ENCODE measurements at regions not wholly inside any gene's neighbourhood (a gene's known extent, or its start where the extent isn't known, plus 50 kb on each side); places are given as distances from the start of the nearest gene placed in this dataset.

GRCh38 chr1:229035054-229035747, 235.7 kb upstream of the RAB4A start:
- no peak for TF ChIP-seq CTCF (IDR thresholded peaks at IDR 0.05)

- TF ChIP-seq CTCF (IDR thresholded peaks at IDR 0.05): no peak
Measured at GRCh38 chr1:229035748-229036082, 235.2 kb upstream of the RAB4A start.

GRCh38 chr1:229037806-229038405, 233.0 kb upstream of the RAB4A start:
- no peak for TF ChIP-seq CTCF (IDR thresholded peaks at IDR 0.05)

- no peak for TF ChIP-seq CTCF (IDR thresholded peaks at IDR 0.05)
Measured at GRCh38 chr1:229040630-229041358, 230.1 kb upstream of the RAB4A start.

- no peak for TF ChIP-seq CTCF (IDR thresholded peaks at IDR 0.05)
Measured at GRCh38 chr1:229041946-229042345, 229.0 kb upstream of the RAB4A start.

GRCh38 chr1:229042482-229042881, 228.4 kb upstream of the RAB4A start:
- TF ChIP-seq CTCF (IDR thresholded peaks at IDR 0.05): no peak

GRCh38 chr1:229043115-229043514, 227.8 kb upstream of the RAB4A start:
- no peak for TF ChIP-seq CTCF (IDR thresholded peaks at IDR 0.05)
